NT2/D1 (cell line): ENCODE measurements at regions not wholly inside any gene's neighbourhood (a gene's known extent, or its start where the extent isn't known, plus 50 kb on each side); places are given as distances from the start of the nearest gene placed in this dataset.

Experiments used
- DNase-seq: peaks from one replicate; pipeline ENCODE4 v3.0.0-alpha.2; 2011; ENCODE audit warnings: low read depth, low spot score
- H3K27me3 ChIP-seq: 2 replicates; pipeline ENCODE4 v1.6.0; 2011; ENCODE audit warnings: mild to moderate bottlenecking; ENCODE audit not compliant: insufficient read length, insufficient read depth
- H3K36me3 ChIP-seq: 2 replicates; pipeline ENCODE4 v1.6.1; 2011; ENCODE audit warnings: mild to moderate bottlenecking, low read length, mixed read lengths; ENCODE audit not compliant: insufficient read depth, insufficient read length
- H3K4me1 ChIP-seq: 2 replicates; pipeline ENCODE4 v1.5.1; 2011; ENCODE audit not compliant: insufficient read depth, insufficient read length
- H3K4me3 ChIP-seq: 2 replicates; pipeline ENCODE4 v1.5.1; 2011; ENCODE audit warnings: low read depth; ENCODE audit not compliant: insufficient read length
- H3K9ac ChIP-seq: 2 replicates; pipeline ENCODE4 v1.6.0; 2011; ENCODE audit warnings: low read depth; ENCODE audit not compliant: insufficient read length
- H3K9me3 ChIP-seq: 2 replicates; pipeline ENCODE4 v1.5.1; 2011; ENCODE audit warnings: mild to moderate bottlenecking, low read length; ENCODE audit not compliant: insufficient read depth
- SUZ12 ChIP-seq: IDR thresholded peaks from 2 replicates; pipeline ENCODE4 v1.6.1; 2011; ENCODE audit not compliant: insufficient read length, insufficient read depth; ENCODE audit errors: extremely low read depth
- YY1 ChIP-seq: IDR thresholded peaks from 2 replicates; pipeline ENCODE4 v1.6.1; 2011; ENCODE audit not compliant: insufficient read length, insufficient read depth
- ZNF274 ChIP-seq: IDR thresholded peaks from 2 replicates; pipeline ENCODE4 v1.6.1; 2011; ENCODE audit warnings: mild to moderate bottlenecking, low read depth, low read length

DNA sequence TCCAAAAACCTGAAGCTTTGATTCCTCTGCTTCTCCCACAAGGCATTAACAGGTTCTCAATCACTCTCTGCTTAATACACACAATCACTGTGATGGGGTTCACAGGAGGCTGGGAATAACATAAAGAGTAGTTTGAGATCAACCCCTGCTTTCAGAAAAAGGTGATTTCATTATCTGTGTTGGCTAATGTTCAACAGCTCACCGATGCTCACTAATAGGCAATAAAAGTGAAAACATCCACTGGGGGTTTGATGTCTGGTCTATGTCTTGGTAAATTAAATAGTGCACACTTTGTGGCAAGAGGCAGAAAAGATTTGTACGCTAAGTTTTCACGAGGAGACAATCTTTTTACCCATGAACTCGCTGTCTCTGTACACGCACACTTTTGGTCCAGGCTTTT is 159.3 kb upstream of the SERPINE2 start:
- no peaks in the 10 kb centered on the region for H3K27me3 ChIP-seq
- no peak for TF ChIP-seq SUZ12
- TF ChIP-seq YY1 = no peak
- no peak for TF ChIP-seq ZNF274
- H3K4me3 ChIP-seq = no peak overlapping the region
- H3K4me1 ChIP-seq = no peaks in the 10 kb centered on the region
- no peak for DNase-seq
- no peak overlapping the region for H3K9ac ChIP-seq
- H3K36me3 ChIP-seq = no peaks in the 10 kb centered on the region
- H3K9me3 ChIP-seq = peaks cover 29% of the 10 kb centered on the region; the same call in 1 of the 2 replicates

- DNase-seq = no peak
- H3K9ac ChIP-seq = no peak overlapping the region
Observed at GRCh38 chr2:224196810-224197209, 157.7 kb upstream of the SERPINE2 start.

GRCh38 chr2:224195925-224196571 is 157.0 kb upstream of the SERPINE2 start:
- Histone ChIP-seq H3K36me3 (no peaks in the 10 kb centered on the region), H3K27me3 (no peaks in the 10 kb centered on the region), H3K9ac (no peak overlapping the region), H3K9me3 (peaks cover 50% of the 10 kb centered on the region; the same call in 1 of the 2 replicates), H3K4me1 (no peaks in the 10 kb centered on the region), H3K4me3 (no peak overlapping the region)
- DNase-seq = no peak
- no peak for TF ChIP-seq SUZ12
- TF ChIP-seq YY1 = no peak
- TF ChIP-seq ZNF274 = no peak

More at GRCh38 chr2:224196810-224197209, 157.7 kb upstream of the SERPINE2 start:
- H3K4me3 ChIP-seq = no peak overlapping the region
- no peaks in the 10 kb centered on the region for H3K36me3 ChIP-seq
- peaks cover 42% of the 10 kb centered on the region; the same call in 1 of the 2 replicates for H3K9me3 ChIP-seq
- H3K27me3 ChIP-seq = no peaks in the 10 kb centered on the region
- H3K4me1 ChIP-seq = no peaks in the 10 kb centered on the region
- TF ChIP-seq YY1 (no peak), SUZ12 (no peak), ZNF274 (no peak)

- no peak for DNase-seq
Observed at GRCh38 chr2:224194161-224194560, 155.1 kb upstream of the SERPINE2 start.

GRCh38 chr2:224191465-224191864 is 152.4 kb upstream of the SERPINE2 start:
- TF ChIP-seq SUZ12 (no peak), ZNF274 (no peak), YY1 (no peak)
- H3K9me3 ChIP-seq = peaks cover 52% of the 10 kb centered on the region; the same call in 1 of the 2 replicates
- H3K27me3 ChIP-seq = no peaks in the 10 kb centered on the region
- H3K36me3 ChIP-seq = no peaks in the 10 kb centered on the region
- DNase-seq = no peak
- H3K4me3 ChIP-seq = no peak overlapping the region
- no peaks in the 10 kb centered on the region for H3K4me1 ChIP-seq
- H3K9ac ChIP-seq = no peak overlapping the region

More at GRCh38 chr2:224194161-224194560, 155.1 kb upstream of the SERPINE2 start:
- H3K9me3 ChIP-seq = peaks cover 50% of the 10 kb centered on the region; the same call in 1 of the 2 replicates
- no peaks in the 10 kb centered on the region for H3K27me3 ChIP-seq
- TF ChIP-seq ZNF274 (no peak), SUZ12 (no peak), YY1 (no peak)
- no peaks in the 10 kb centered on the region for H3K36me3 ChIP-seq
- no peak overlapping the region for H3K4me3 ChIP-seq
- H3K4me1 ChIP-seq = no peaks in the 10 kb centered on the region
- no peak overlapping the region for H3K9ac ChIP-seq

- no peaks in the 10 kb centered on the region for H3K4me1 ChIP-seq
- no peak for DNase-seq
- H3K36me3 ChIP-seq = no peaks in the 10 kb centered on the region
- no peak overlapping the region for H3K4me3 ChIP-seq
- H3K9ac ChIP-seq = no peak overlapping the region
- no peaks in the 10 kb centered on the region for H3K27me3 ChIP-seq
- H3K9me3 ChIP-seq = peaks cover 51% of the 10 kb centered on the region; the same call in 1 of the 2 replicates
- no peak for TF ChIP-seq ZNF274
- no peak for TF ChIP-seq SUZ12
- no peak for TF ChIP-seq YY1
Observed at GRCh38 chr2:224190936-224191270, 151.8 kb upstream of the SERPINE2 start.

GRCh38 chr2:224190234-224190935 is 151.3 kb upstream of the SERPINE2 start:
- Histone ChIP-seq H3K9ac (no peak overlapping the region), H3K27me3 (no peaks in the 10 kb centered on the region), H3K4me1 (no peaks in the 10 kb centered on the region), H3K4me3 (no peak overlapping the region), H3K36me3 (no peaks in the 10 kb centered on the region), H3K9me3 (peaks cover 46% of the 10 kb centered on the region; the same call in 1 of the 2 replicates)
- no peak for DNase-seq
- TF ChIP-seq ZNF274 (no peak), SUZ12 (no peak), YY1 (no peak)
